ENCODE measurements at regions not wholly inside any gene's neighbourhood (a gene's known extent, or its start where the extent isn't known, plus 50 kb on each side); places are given as distances from the start of the nearest gene placed in this dataset.
A peak's percentile ranks its signal among the peaks of the same experiment; 100 is the strongest.

GRCh38 chr9:91042541-91042940, 240.9 kb downstream of the SYK start:
- DNase-seq: no peak

- DNase-seq: no peak
Observed at GRCh38 chr9:91043056-91043810, 241.6 kb downstream of the SYK start.

GRCh38 chr9:91043811-91044175, 242.2 kb downstream of the SYK start:
- no peak for DNase-seq

- DNase-seq: no peak
Observed at GRCh38 chr9:91044354-91044753, 242.7 kb downstream of the SYK start.

GRCh38 chr9:91045041-91045440, 243.4 kb downstream of the SYK start:
- DNase-seq: no peak

- peak in 4 of 5 experiments; percentile 17 to 98 (median 26) for DNase-seq
Observed at GRCh38 chr9:91047529-91047928, 245.9 kb downstream of the SYK start.

GRCh38 chr9:91047993-91048607, 246.5 kb downstream of the SYK start:
- peak in 1 of 5 experiments; percentile 96 for DNase-seq

GRCh38 chr9:91048749-91049148, 247.1 kb downstream of the SYK start:
- no peak for DNase-seq

GRCh38 chr9:91053824-91054223, 252.2 kb downstream of the SYK start:
- no peak for DNase-seq

- no peak for DNase-seq
Observed at GRCh38 chr9:91055845-91056244, 254.2 kb downstream of the SYK start.

- DNase-seq: no peak
Observed at GRCh38 chr9:91056486-91056885, 254.9 kb downstream of the SYK start.

- no peak for DNase-seq
Observed at GRCh38 chr9:91056917-91057316, 255.3 kb downstream of the SYK start.

GRCh38 chr9:91059713-91060112, 258.1 kb downstream of the SYK start:
- DNase-seq: no peak

- no peak for DNase-seq
Observed at GRCh38 chr9:91060520-91061343, 259.1 kb downstream of the SYK start.

GRCh38 chr9:91061506-91061905, 259.9 kb downstream of the SYK start:
- DNase-seq: no peak

- DNase-seq: no peak
Observed at GRCh38 chr9:91062281-91062680, 260.7 kb downstream of the SYK start.

GRCh38 chr9:91063471-91063870, 261.9 kb downstream of the SYK start:
- no peak for DNase-seq

- no peak for DNase-seq
Observed at GRCh38 chr9:91065231-91066041, 263.8 kb downstream of the SYK start.

GRCh38 chr9:91066042-91066415, 264.4 kb downstream of the SYK start:
- no peak for DNase-seq

- no peak for DNase-seq
Observed at GRCh38 chr9:91066856-91067255, 265.2 kb downstream of the SYK start.

- DNase-seq: no peak
Observed at GRCh38 chr9:91067306-91067860, 265.8 kb downstream of the SYK start.

GRCh38 chr9:91071184-91071990, 269.8 kb downstream of the SYK start:
- DNase-seq: peak in 2 of 5 experiments; percentile 42 to 95

Data from T-helper 2 cell (primary cell).